Mesenchymal stem cell (in vitro differentiated cells and primary cell): ENCODE measurements at regions not wholly inside any gene's neighbourhood (a gene's known extent, or its start where the extent isn't known, plus 50 kb on each side); places are given as distances from the start of the nearest gene placed in this dataset.

Experiments
- DNase-seq: peaks from one replicate; pipeline ENCODE4 v3.0.0-alpha.2; 2013
- H2AFZ ChIP-seq: one replicate; pipeline ENCODE4 v1.6.1; 2013; ENCODE audit warnings: low read depth, mild to moderate bottlenecking, control low read depth, inconsistent platforms, low read length, moderate library complexity
- H2AK5ac ChIP-seq: 2 replicates; pipeline ENCODE4 v1.6.1; 2013; ENCODE audit warnings: low read length, moderate library complexity, mild to moderate bottlenecking, inconsistent platforms; ENCODE audit not compliant: severe bottlenecking
- H2BK120ac ChIP-seq: one replicate; pipeline ENCODE4 v1.6.1; 2013; ENCODE audit warnings: low read depth, mild to moderate bottlenecking, inconsistent platforms, low read length, moderate library complexity
- H2BK12ac ChIP-seq, 2 experiments: one replicate each; pipeline ENCODE4 v1.6.1; 2013; ENCODE audit warnings: inconsistent platforms in 2 of 2, low read length in 2 of 2, mild to moderate bottlenecking in 2 of 2, moderate library complexity in 2 of 2, control low read depth in 1 of 2
- H2BK15ac ChIP-seq: one replicate; pipeline ENCODE4 v1.6.1; 2013; ENCODE audit warnings: mild to moderate bottlenecking, low read depth, inconsistent platforms; ENCODE audit not compliant: poor library complexity, severe bottlenecking
- H2BK5ac ChIP-seq: 2 replicates; pipeline ENCODE4 v1.6.1; 2013; ENCODE audit warnings: low read depth, mild to moderate bottlenecking, low read length, control low read depth, inconsistent platforms; ENCODE audit not compliant: poor library complexity, severe bottlenecking
- H3K14ac ChIP-seq, 2 experiments: one replicate each; pipeline ENCODE4 v1.6.1; 2013; ENCODE audit warnings: inconsistent platforms in 2 of 2, low read length in 2 of 2, control low read depth in 1 of 2, mild to moderate bottlenecking in 1 of 2, moderate library complexity in 1 of 2
- H3K18ac ChIP-seq, 2 experiments: one replicate each; pipeline ENCODE4 v1.6.1; 2013; ENCODE audit warnings: inconsistent platforms in 2 of 2, low read length in 2 of 2, control low read depth in 1 of 2, low read depth in 1 of 2, mild to moderate bottlenecking in 1 of 2
- H3K23ac ChIP-seq, 2 experiments: one replicate each; pipeline ENCODE4 v1.6.1; 2013; ENCODE audit warnings: inconsistent platforms in 2 of 2, low read length in 2 of 2, mild to moderate bottlenecking in 2 of 2, moderate library complexity in 2 of 2, control low read depth in 1 of 2
- H3K27ac ChIP-seq: 2 replicates; pipeline ENCODE4 v1.5.1; 2013; ENCODE audit warnings: mild to moderate bottlenecking, moderate library complexity, low read length, control low read depth, inconsistent platforms; ENCODE audit not compliant: poor library complexity, severe bottlenecking
- H3K27me3 ChIP-seq, 2 experiments: 2 replicates each; pipeline versions ENCODE4 v1.6.1 to v1.7.0; 2013; ENCODE audit warnings: low read length in 2 of 2, mild to moderate bottlenecking in 2 of 2, moderate library complexity in 2 of 2, control low read depth in 1 of 2, inconsistent platforms in 1 of 2; ENCODE audit not compliant: control insufficient read depth in 1 of 2, insufficient read depth in 1 of 2
- H3K36me3 ChIP-seq, 2 experiments: 2 replicates each; pipeline versions ENCODE4 v1.6.1 to v1.7.0; 2013; ENCODE audit warnings: low read length in 2 of 2, control low read depth in 1 of 2, inconsistent platforms in 1 of 2, low read depth in 1 of 2, mild to moderate bottlenecking in 1 of 2; ENCODE audit not compliant: insufficient read depth in 2 of 2, control insufficient read depth in 1 of 2
- H3K4ac ChIP-seq, 2 experiments: one replicate each; pipeline ENCODE4 v1.6.1; 2013; ENCODE audit warnings: inconsistent platforms in 2 of 2, low read length in 2 of 2, mild to moderate bottlenecking in 2 of 2, moderate library complexity in 2 of 2, control low read depth in 1 of 2, low read depth in 1 of 2
- H3K4me1 ChIP-seq: 2 replicates; pipeline ENCODE4 v1.6.1; 2013; ENCODE audit warnings: low read depth, low read length, control low read depth; ENCODE audit not compliant: control insufficient read depth, insufficient read depth
- H3K4me2 ChIP-seq: 2 replicates; pipeline ENCODE4 v1.6.1; 2013; ENCODE audit warnings: low read length, mild to moderate bottlenecking, inconsistent platforms; ENCODE audit not compliant: poor library complexity, severe bottlenecking
- H3K4me3 ChIP-seq, 2 experiments: 2 replicates each; pipeline versions ENCODE4 v1.5.1 to v1.7.0; 2013; ENCODE audit warnings: low read length in 2 of 2, mild to moderate bottlenecking in 2 of 2, control low read depth in 1 of 2, low read depth in 1 of 2; ENCODE audit not compliant: insufficient read depth in 1 of 2
- H3K79me1 ChIP-seq: replicated peaks from 2 replicates; pipeline ENCODE4 v1.6.1; 2013; ENCODE audit warnings: mild to moderate bottlenecking, control low read depth, low read length, inconsistent platforms; ENCODE audit not compliant: poor library complexity, severe bottlenecking
- H3K9ac ChIP-seq: 2 replicates; pipeline ENCODE4 v1.7.0; 2013; ENCODE audit warnings: mild to moderate bottlenecking, low read length, moderate library complexity
- H3K9me3 ChIP-seq: 2 replicates; pipeline ENCODE4 v1.7.0; 2013; ENCODE audit warnings: mild to moderate bottlenecking, low read length; ENCODE audit not compliant: control insufficient read depth
- H4K8ac ChIP-seq: one replicate; pipeline ENCODE4 v1.6.1; 2013; ENCODE audit warnings: inconsistent platforms, mild to moderate bottlenecking, low read length, moderate library complexity
- H4K91ac ChIP-seq: one replicate; pipeline ENCODE4 v1.6.1; 2013; ENCODE audit warnings: mild to moderate bottlenecking, low read length, inconsistent platforms
- WGBS: methylation state at CpG from one replicate; pipeline ENCODE4 v1.1.7; 2013; ENCODE audit warnings: mixed read lengths; 5-methylcytosine and 5-hydroxymethylcytosine counted together

GRCh38 chr7:136210664-136211063 is 233.5 kb upstream of the MTPN start:
- 85% methylated on average over 1 of the region's 2 CpGs for WGBS
- H3K14ac ChIP-seq, result no peak overlapping the region
- no peak overlapping the region for H4K8ac ChIP-seq
- H3K4me2 ChIP-seq, result no peak overlapping the region
- no peak overlapping the region for H3K23ac ChIP-seq
- H3K18ac ChIP-seq, result no peak overlapping the region
- H4K91ac ChIP-seq, result no peak overlapping the region
- no peaks in the 10 kb centered on the region for H3K79me1 ChIP-seq
- H3K9ac ChIP-seq, result no peak overlapping the region
- DNase-seq, result no peak
- H2AK5ac ChIP-seq, result no peak overlapping the region
- H3K27ac ChIP-seq, result no peak overlapping the region
- H3K36me3 ChIP-seq, result no peaks in the 10 kb centered on the region
- H2BK15ac ChIP-seq, result no peak overlapping the region
- H2BK120ac ChIP-seq, result no peak overlapping the region
- no peak overlapping the region for H3K4ac ChIP-seq
- H3K4me3 ChIP-seq, result no peak overlapping the region
- H3K9me3 ChIP-seq, result peaks cover 3% of the 10 kb centered on the region
- no peak overlapping the region for H2BK12ac ChIP-seq
- H3K27me3 ChIP-seq, result no peaks in the 10 kb centered on the region
- H2AFZ ChIP-seq, result no peak overlapping the region
- no peaks in the 10 kb centered on the region for H3K4me1 ChIP-seq
- no peak overlapping the region for H2BK5ac ChIP-seq

- no peak overlapping the region for H2BK15ac ChIP-seq
- H2BK5ac ChIP-seq, result no peak overlapping the region
- no peak overlapping the region for H3K4me3 ChIP-seq
- no peak overlapping the region for H3K4ac ChIP-seq
- H3K4me1 ChIP-seq, result no peaks in the 10 kb centered on the region
- H2BK12ac ChIP-seq, result no peak overlapping the region
- H2BK120ac ChIP-seq, result no peak overlapping the region
- DNase-seq, result no peak
- no peak overlapping the region for H2AK5ac ChIP-seq
- no peak overlapping the region for H3K27ac ChIP-seq
- no peak overlapping the region for H2AFZ ChIP-seq
- no peak overlapping the region for H3K23ac ChIP-seq
- H3K79me1 ChIP-seq, result no peaks in the 10 kb centered on the region
- no peak overlapping the region for H3K4me2 ChIP-seq
- no peak overlapping the region for H3K18ac ChIP-seq
- no peak overlapping the region for H4K8ac ChIP-seq
- H3K36me3 ChIP-seq, result no peaks in the 10 kb centered on the region
- no peak overlapping the region for H3K14ac ChIP-seq
- H4K91ac ChIP-seq, result no peak overlapping the region
- H3K9ac ChIP-seq, result no peak overlapping the region
- H3K9me3 ChIP-seq, result peaks cover 3% of the 10 kb centered on the region
- H3K27me3 ChIP-seq, result no peaks in the 10 kb centered on the region
These were observed 232.9 kb upstream of the MTPN start for GRCh38 chr7:136210079-136210478.

GRCh38 chr7:136205956-136206355 is 228.8 kb upstream of the MTPN start:
- Histone ChIP-seq H3K4me2 (no peak overlapping the region), H2BK120ac (no peak overlapping the region), H4K91ac (no peak overlapping the region), H3K4me1 (no peaks in the 10 kb centered on the region), H2AFZ (no peak overlapping the region), H2BK15ac (no peak overlapping the region), H3K14ac (no peak overlapping the region), H3K4ac (no peak overlapping the region), H3K9ac (no peak overlapping the region), H3K9me3 (peaks cover 3% of the 10 kb centered on the region), H3K27me3 (no peaks in the 10 kb centered on the region), H2BK12ac (no peak overlapping the region), H2BK5ac (no peak overlapping the region), H3K27ac (no peak overlapping the region), H4K8ac (no peak overlapping the region), H2AK5ac (no peak overlapping the region), H3K4me3 (no peak overlapping the region), H3K79me1 (no peaks in the 10 kb centered on the region), H3K23ac (no peak overlapping the region), H3K18ac (no peak overlapping the region), H3K36me3 (no peaks in the 10 kb centered on the region)
- no peak for DNase-seq
- no CpG with 5 or more reads among the region's 1 CpG for WGBS

GRCh38 chr7:136198168-136198567 is 221.0 kb upstream of the MTPN start:
- no peak overlapping the region for H3K4me2 ChIP-seq
- WGBS, result no CpG with 5 or more reads among the region's 1 CpG
- H4K91ac ChIP-seq, result no peak overlapping the region
- H3K4me1 ChIP-seq, result no peaks in the 10 kb centered on the region
- no peak overlapping the region for H2BK5ac ChIP-seq
- H2BK12ac ChIP-seq, result no peak overlapping the region
- no peaks in the 10 kb centered on the region for H3K79me1 ChIP-seq
- H3K27ac ChIP-seq, result no peak overlapping the region
- H3K18ac ChIP-seq, result no peak overlapping the region
- DNase-seq, result no peak
- no peak overlapping the region for H4K8ac ChIP-seq
- peaks cover 40% of the 10 kb centered on the region for H3K9me3 ChIP-seq
- no peak overlapping the region for H3K23ac ChIP-seq
- no peaks in the 10 kb centered on the region for H3K36me3 ChIP-seq
- no peak overlapping the region for H2AK5ac ChIP-seq
- no peak overlapping the region for H2BK15ac ChIP-seq
- H3K4me3 ChIP-seq, result no peak overlapping the region
- H2BK120ac ChIP-seq, result no peak overlapping the region
- no peak overlapping the region for H3K4ac ChIP-seq
- no peaks in the 10 kb centered on the region for H3K27me3 ChIP-seq
- H3K9ac ChIP-seq, result no peak overlapping the region
- no peak overlapping the region for H3K14ac ChIP-seq
- H2AFZ ChIP-seq, result no peak overlapping the region
